H1 (cell line): ENCODE measurements at regions not wholly inside any gene's neighbourhood (a gene's known extent, or its start where the extent isn't known, plus 50 kb on each side); places are given as distances from the start of the nearest gene placed in this dataset.

Source experiments
- ATF2 ChIP-seq: IDR thresholded peaks from 2 replicates; pipeline ENCODE4 v1.6.1; 2012; ENCODE audit warnings: low read length, inconsistent platforms
- RFX5 ChIP-seq: IDR thresholded peaks from 2 replicates; pipeline ENCODE4 v1.6.1; 2011; ENCODE audit warnings: low read depth, low read length, improper control_type of control experiment, borderline replicate concordance
- RXRA ChIP-seq: IDR thresholded peaks from 2 replicates; pipeline ENCODE4 v1.6.1; 2011; ENCODE audit warnings: low read depth, mild to moderate bottlenecking, low read length, moderate library complexity; ENCODE audit not compliant: insufficient read depth
- TEAD4 ChIP-seq: IDR thresholded peaks from 2 replicates; pipeline ENCODE4 v1.6.1; 2012; ENCODE audit warnings: low read depth, low read length, inconsistent platforms, mixed read lengths
- TF ChIP-seq, protein P1 (sequence below): IDR thresholded peaks from 2 replicates; pipeline ENCODE4 v1.6.1; 2012; ENCODE audit warnings: inconsistent platforms

GRCh38 chr1:4272568-4272967, 372.5 kb upstream of the C1orf174 start:
- no peak for TF ChIP-seq RFX5
- TF ChIP-seq, protein P1, sequence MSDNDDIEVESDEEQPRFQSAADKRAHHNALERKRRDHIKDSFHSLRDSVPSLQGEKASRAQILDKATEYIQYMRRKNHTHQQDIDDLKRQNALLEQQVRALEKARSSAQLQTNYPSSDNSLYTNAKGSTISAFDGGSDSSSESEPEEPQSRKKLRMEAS = no peak
- no peak for TF ChIP-seq ATF2
- TF ChIP-seq TEAD4 = no peak
- no peak for TF ChIP-seq RXRA
